Suprapubic skin (tissue), 4 donors: ENCODE measurements at regions not wholly inside any gene's neighbourhood (a gene's known extent, or its start where the extent isn't known, plus 50 kb on each side); places are given as distances from the start of the nearest gene placed in this dataset.

Experiments
- EP300 ChIP-seq: sonication (generic); formaldehyde crosslinking; IDR thresholded peaks from one replicate; pipeline ENCODE4 v1.6.1; 2017; ENCODE audit warnings: antibody characterized with exemption
- POLR2A ChIP-seq, 2 donors: fragments of 450-650 bp; IDR thresholded peaks; one replicate each; pipeline ENCODE4 v1.6.1; 2017; ENCODE audit warnings: antibody characterized with exemption in 2 of 2, mild to moderate bottlenecking in 2 of 2, moderate library complexity in 2 of 2
- POLR2AphosphoS5 ChIP-seq, 3 donors: sonication (generic); formaldehyde crosslinking; IDR thresholded peaks; one replicate each; pipeline ENCODE4 v1.6.1; 2017; ENCODE audit warnings: antibody characterized with exemption in 3 of 3
- TF ChIP-seq, protein P1 (sequence below), 2 donors: fragments of 200-600 bp in 1 of 2; fragments of 450-650 bp in 1 of 2; sonication (generic) in 1 of 2; IDR thresholded peaks; one replicate each; pipeline ENCODE4 v1.5.1; 2016 to 2019; ENCODE audit warnings: antibody characterized with exemption in 2 of 2, mild to moderate bottlenecking in 1 of 2, moderate library complexity in 1 of 2

DNA sequence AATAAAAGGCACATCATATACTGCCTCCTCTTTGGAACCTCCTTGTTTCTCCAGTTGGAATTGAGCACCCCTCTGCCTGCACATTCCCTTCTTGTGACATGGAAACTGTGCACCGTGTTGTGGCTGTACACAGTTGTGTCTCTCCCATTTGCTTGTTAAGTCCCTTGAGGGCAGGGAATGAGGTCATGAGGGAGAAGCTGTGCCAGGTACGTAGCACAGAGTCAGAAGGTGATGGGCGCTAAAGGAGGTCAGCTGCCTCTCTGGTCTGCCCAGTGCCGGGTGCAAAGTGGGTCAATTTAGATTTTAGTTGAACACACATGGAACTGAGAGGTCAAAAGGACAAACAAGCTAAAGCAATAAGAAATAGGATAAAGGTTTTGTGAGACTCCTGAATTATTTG lies 124.4 kb downstream of the FAM43A start:
- TF ChIP-seq, protein P1, sequence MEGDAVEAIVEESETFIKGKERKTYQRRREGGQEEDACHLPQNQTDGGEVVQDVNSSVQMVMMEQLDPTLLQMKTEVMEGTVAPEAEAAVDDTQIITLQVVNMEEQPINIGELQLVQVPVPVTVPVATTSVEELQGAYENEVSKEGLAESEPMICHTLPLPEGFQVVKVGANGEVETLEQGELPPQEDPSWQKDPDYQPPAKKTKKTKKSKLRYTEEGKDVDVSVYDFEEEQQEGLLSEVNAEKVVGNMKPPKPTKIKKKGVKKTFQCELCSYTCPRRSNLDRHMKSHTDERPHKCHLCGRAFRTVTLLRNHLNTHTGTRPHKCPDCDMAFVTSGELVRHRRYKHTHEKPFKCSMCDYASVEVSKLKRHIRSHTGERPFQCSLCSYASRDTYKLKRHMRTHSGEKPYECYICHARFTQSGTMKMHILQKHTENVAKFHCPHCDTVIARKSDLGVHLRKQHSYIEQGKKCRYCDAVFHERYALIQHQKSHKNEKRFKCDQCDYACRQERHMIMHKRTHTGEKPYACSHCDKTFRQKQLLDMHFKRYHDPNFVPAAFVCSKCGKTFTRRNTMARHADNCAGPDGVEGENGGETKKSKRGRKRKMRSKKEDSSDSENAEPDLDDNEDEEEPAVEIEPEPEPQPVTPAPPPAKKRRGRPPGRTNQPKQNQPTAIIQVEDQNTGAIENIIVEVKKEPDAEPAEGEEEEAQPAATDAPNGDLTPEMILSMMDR (IDR thresholded peaks at IDR 0.05), result no peak
- no peak for TF ChIP-seq POLR2A (IDR thresholded peaks at IDR 0.05)
- TF ChIP-seq POLR2AphosphoS5 (IDR thresholded peaks at IDR 0.05), result no peak
- no peak for TF ChIP-seq EP300
